ENCODE measurements at regions not wholly inside any gene's neighbourhood (a gene's known extent, or its start where the extent isn't known, plus 50 kb on each side); places are given as distances from the start of the nearest gene placed in this dataset.
"Not testable (repeated sequence)": the region's sequence is repeated elsewhere in the genome, so short reads cannot be mapped to it uniquely, and the experiment has no call there.

- no peak for DNase-seq (ENCODE audit: low read depth in 3 of 3)
Observed at GRCh38 chr10:118965096-118965495, 64.4 kb upstream of the NANOS1 start.

- DNase-seq (ENCODE audit: low read depth in 3 of 3) = no peak
Observed at GRCh38 chr10:118965645-118966044, 63.9 kb upstream of the NANOS1 start.

DNA sequence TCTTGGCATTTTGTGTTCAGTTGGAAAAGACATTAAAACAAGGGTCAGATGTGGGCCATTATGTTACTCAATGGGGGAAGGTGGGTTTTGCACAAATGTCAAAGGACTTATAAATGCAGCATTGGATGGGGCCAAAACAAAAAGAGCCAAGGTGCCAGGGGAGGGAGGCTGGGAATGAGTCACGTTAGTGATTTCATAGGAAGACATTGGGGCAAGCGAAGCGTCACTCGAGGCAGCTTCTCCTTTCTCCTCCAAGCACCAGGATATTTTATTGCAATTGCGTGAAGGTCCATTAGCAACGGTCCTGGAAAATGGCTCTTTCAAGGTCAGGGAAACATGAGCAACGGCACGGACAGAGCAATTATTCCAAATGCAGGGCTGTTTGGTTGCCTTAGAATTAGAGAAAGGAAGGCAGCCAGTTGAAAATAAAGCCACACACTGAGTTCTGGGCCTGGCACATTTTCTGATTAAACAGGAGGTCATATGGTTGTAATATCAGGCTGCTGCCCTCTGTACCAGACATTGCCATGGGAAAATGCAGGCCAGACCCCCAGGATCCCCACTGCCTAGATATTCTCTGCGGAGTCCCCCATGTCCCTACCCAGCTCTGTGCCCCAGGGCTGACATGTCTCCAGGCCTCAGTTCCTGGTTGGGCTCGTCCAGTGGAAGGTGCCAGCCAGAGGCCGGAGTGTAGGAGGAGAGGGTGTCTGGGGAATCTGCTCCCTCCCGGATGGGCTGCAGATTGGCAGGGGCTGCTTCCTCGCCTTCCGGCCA is 63.3 kb upstream of the NANOS1 start:
- no peak for DNase-seq (ENCODE audit: low read depth in 3 of 3)

- no peak for DNase-seq (ENCODE audit: low read depth in 3 of 3)
Observed at GRCh38 chr10:118966850-118967125, 62.7 kb upstream of the NANOS1 start.

GRCh38 chr10:118967160-118967559 is 62.4 kb upstream of the NANOS1 start:
- DNase-seq (ENCODE audit: low read depth in 3 of 3) = no peak

GRCh38 chr10:118968060-118968459 is 61.5 kb upstream of the NANOS1 start:
- DNase-seq (ENCODE audit: low read depth in 3 of 3) = no peak

DNA sequence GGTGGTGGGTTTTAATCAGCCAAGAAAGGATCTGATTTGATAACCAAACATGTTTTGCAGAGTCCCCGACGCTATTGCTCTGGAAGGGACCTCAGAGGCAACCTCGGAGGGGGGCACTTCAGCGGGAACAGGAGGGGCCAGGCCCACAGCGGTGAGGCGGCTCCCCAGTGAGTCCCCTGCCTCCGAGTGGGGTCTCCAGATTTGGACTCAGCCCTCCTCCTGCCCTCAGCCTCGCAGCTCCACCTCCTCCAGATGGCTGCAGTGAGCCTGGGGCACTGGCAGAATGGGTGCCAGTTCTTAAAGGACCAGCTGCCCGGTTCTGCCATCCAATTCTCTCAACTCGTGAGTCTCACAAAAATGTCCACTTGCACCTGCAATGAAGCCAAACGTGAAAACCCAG is 61.0 kb upstream of the NANOS1 start:
- DNase-seq (ENCODE audit: low read depth in 3 of 3) = no peak

- no peak for DNase-seq (ENCODE audit: low read depth in 3 of 3)
Observed at GRCh38 chr10:118969014-118969413, 60.5 kb upstream of the NANOS1 start.

GRCh38 chr10:118970770-118971169 is 58.7 kb upstream of the NANOS1 start:
- no peak for DNase-seq (ENCODE audit: low read depth in 3 of 3)

GRCh38 chr10:118971187-118971586 is 58.3 kb upstream of the NANOS1 start:
- DNase-seq (ENCODE audit: low read depth in 3 of 3) = no peak

GRCh38 chr10:118971876-118972275 is 57.6 kb upstream of the NANOS1 start:
- no peak for DNase-seq (ENCODE audit: low read depth in 3 of 3)

GRCh38 chr10:118973744-118974143 is 55.8 kb upstream of the NANOS1 start:
- DNase-seq (ENCODE audit: low read depth in 3 of 3) = no peak

DNA sequence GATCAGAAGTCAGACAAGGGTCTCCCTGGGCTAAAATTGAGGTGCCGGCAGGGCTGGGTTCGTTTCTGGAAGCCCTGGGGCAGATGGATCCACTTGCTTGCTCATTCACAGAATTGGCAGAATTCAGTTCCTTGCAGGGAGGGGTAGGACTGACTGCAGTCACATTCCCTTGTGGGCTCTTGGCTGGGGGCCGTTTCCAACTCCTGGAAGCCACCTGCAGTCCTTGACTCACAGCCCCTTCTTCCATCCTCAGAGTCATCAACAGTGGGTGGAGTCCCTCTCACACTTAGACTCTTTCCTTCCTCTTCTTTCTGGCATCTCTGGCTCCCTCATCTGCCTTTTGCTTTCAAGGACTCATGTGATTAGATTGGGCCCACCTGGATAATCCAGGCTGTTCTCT is 54.6 kb upstream of the NANOS1 start:
- no peak for DNase-seq (ENCODE audit: low read depth in 3 of 3)

- DNase-seq (ENCODE audit: low read depth in 3 of 3) = not testable (repeated sequence)
Observed at GRCh38 chr10:118976219-118976618, 53.3 kb upstream of the NANOS1 start.

- DNase-seq (ENCODE audit: low read depth in 3 of 3) = no peak
Observed at GRCh38 chr10:118977022-118977599, 52.4 kb upstream of the NANOS1 start.

DNA sequence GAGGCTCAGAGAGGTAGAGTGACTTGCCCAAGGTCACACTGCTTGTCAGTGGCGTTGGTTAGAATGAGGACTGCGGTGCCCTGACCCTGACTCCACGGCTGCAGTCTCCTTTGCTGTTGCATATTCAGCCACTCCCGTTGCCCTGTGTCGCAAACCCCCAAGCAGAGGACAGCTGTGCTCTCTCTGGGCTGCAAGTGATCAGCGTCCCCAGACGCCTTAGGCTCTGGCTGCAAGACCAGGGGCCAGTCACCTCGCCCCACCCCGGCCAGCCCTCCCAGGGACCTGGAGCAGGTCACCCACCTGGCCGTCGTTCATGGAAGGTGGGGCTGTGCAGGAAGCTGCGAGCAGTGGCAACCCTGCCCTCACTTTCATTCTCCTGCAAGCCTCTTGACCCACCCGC is 51.7 kb upstream of the NANOS1 start:
- no peak for DNase-seq (ENCODE audit: low read depth in 3 of 3)

DNA sequence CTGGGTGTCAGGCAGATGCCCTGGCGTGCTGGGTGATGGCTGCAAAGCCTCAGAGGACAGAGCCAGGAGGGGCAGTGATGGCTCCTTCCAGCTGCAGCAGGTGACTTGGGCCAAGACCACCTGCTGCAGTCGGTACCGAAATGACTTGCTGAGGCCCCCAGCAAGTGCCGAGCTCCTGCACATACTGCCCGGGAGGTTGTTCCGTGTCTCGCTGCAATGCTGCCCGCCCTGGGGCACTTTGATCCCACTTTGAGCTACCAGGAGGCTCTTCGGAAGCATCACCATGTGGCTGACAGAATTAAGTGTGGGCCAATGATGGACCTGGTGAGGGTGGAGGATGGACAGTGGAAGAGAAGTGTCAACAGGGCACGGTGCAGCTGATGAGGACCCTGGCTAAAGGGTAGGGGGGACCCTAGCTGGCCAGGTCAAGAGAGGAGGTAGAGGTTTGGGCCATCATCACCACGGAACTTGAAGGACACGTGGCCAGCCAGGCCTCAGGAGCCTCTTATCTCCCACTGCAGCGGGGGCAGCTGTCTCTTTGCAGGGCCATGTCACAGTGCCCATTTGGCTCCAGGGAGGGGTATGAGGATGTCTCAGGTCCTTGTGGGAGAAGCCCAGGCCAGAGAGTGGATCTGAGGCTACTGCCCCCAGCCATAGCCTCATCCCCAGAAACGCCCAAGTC is 51.1 kb upstream of the NANOS1 start:
- no peak for DNase-seq (ENCODE audit: low read depth in 3 of 3)

GRCh38 chr10:118978998-118979350 is 50.5 kb upstream of the NANOS1 start:
- no peak for DNase-seq (ENCODE audit: low read depth in 3 of 3)

GRCh38 chr10:118979661-118980060 is 49.9 kb upstream of the NANOS1 start:
- DNase-seq (ENCODE audit: low read depth in 3 of 3) = no peak

All from stimulated activated CD4-positive, alpha-beta T cell treated with anti-CD3 and anti-CD28 coated beads, TNF-alpha, amount 100 ng/mL, for 48 hours (primary cell).